Uterus (tissue), 3 donors: ENCODE measurements at regions not wholly inside any gene's neighbourhood (a gene's known extent, or its start where the extent isn't known, plus 50 kb on each side); places are given as distances from the start of the nearest gene placed in this dataset.

Experiments used
- DNase-seq, 2 donors: peaks; one replicate each; pipeline ENCODE4 v3.0.0-alpha.2; 2019 to 2020
- H3K27ac ChIP-seq, 2 donors: fragments of 200-600 bp; sonication (generic); 1 replicate in 1 of 2; 2 replicates in 1 of 2; pipeline ENCODE4 v1.5.1; 2016 to 2018
- H3K27me3 ChIP-seq, 2 donors: fragments of 200-600 bp; sonication (generic); one replicate each; pipeline ENCODE4 v1.5.1; 2018 to 2019; ENCODE audit warnings: control low read depth in 1 of 2
- H3K36me3 ChIP-seq, 2 donors: fragments of 200-600 bp; sonication (generic); one replicate each; pipeline ENCODE4 v1.5.1; 2019; ENCODE audit warnings: control low read depth in 1 of 2
- H3K4me1 ChIP-seq, 2 donors: fragments of 200-600 bp; sonication (generic); one replicate each; pipeline ENCODE4 v1.5.1; 2018 to 2019; ENCODE audit warnings: control low read depth in 1 of 2
- H3K4me3 ChIP-seq, 2 donors: fragments of 200-600 bp; sonication (generic); 1 replicate in 1 of 2; 2 replicates in 1 of 2; pipeline ENCODE4 v1.5.1; 2018 to 2019; ENCODE audit warnings: mild to moderate bottlenecking in 1 of 2
- H3K9me3 ChIP-seq, 2 donors: fragments of 200-600 bp; sonication (generic); one replicate each; pipeline ENCODE4 v1.5.1; 2019; ENCODE audit warnings: control low read depth in 1 of 2
- POLR2A ChIP-seq, 2 donors: fragments of 450-650 bp; IDR thresholded peaks; one replicate each; pipeline ENCODE4 v1.6.1; 2016; ENCODE audit warnings: antibody characterized with exemption in 2 of 2, mild to moderate bottlenecking in 1 of 2, moderate library complexity in 1 of 2
- intact Hi-C: fragments of 100-400 bp; cut with DNase I; formaldehyde crosslinking; loops from one replicate; pipeline ENCODE4 v1.15.1; 2023; ENCODE audit warnings: low total_unique reads
- TF ChIP-seq, protein P1 (sequence below), 4 experiments: fragments of 200-600 bp in 2 of 4; fragments of 450-650 bp in 2 of 4; sonication (generic) in 2 of 4; IDR thresholded peaks; one replicate each; pipeline ENCODE4 v1.5.1; 2016 to 2019; ENCODE audit warnings: antibody characterized with exemption in 4 of 4, mild to moderate bottlenecking in 2 of 4, moderate library complexity in 1 of 4
- donor health status: DM: yes; HTN: yes; CAD: no.

- intact Hi-C loops: no loop called here
- TF ChIP-seq POLR2A (IDR thresholded peaks at IDR 0.05): no peak
- TF ChIP-seq, protein P1, sequence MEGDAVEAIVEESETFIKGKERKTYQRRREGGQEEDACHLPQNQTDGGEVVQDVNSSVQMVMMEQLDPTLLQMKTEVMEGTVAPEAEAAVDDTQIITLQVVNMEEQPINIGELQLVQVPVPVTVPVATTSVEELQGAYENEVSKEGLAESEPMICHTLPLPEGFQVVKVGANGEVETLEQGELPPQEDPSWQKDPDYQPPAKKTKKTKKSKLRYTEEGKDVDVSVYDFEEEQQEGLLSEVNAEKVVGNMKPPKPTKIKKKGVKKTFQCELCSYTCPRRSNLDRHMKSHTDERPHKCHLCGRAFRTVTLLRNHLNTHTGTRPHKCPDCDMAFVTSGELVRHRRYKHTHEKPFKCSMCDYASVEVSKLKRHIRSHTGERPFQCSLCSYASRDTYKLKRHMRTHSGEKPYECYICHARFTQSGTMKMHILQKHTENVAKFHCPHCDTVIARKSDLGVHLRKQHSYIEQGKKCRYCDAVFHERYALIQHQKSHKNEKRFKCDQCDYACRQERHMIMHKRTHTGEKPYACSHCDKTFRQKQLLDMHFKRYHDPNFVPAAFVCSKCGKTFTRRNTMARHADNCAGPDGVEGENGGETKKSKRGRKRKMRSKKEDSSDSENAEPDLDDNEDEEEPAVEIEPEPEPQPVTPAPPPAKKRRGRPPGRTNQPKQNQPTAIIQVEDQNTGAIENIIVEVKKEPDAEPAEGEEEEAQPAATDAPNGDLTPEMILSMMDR (IDR thresholded peaks at IDR 0.05): no peak
- DNase-seq: no peak
- Histone ChIP-seq H3K9me3 (no peaks in the 10 kb centered on the region), H3K4me1 (no peaks in the 10 kb centered on the region), H3K4me3 (no peak overlapping the region), H3K27ac (no peak overlapping the region), H3K36me3 (no peaks in the 10 kb centered on the region), H3K27me3 (no peaks in the 10 kb centered on the region)
These were observed 51.7 kb upstream of the LRRC8B start for GRCh38 chr1:89472886-89473417.
